SU-DHL-6 (cell line): ENCODE measurements at regions not wholly inside any gene's neighbourhood (a gene's known extent, or its start where the extent isn't known, plus 50 kb on each side); places are given as distances from the start of the nearest gene placed in this dataset.

ENCODE experiments used
- H2AFZ ChIP-seq: fragments of 200-600 bp; sonication (generic); 2 replicates; pipeline ENCODE4 v1.6.1; 2014; ENCODE audit warnings: low read depth, mild to moderate bottlenecking, moderate library complexity, mixed read lengths, antibody characterized with exemption, low read length; ENCODE audit not compliant: severe bottlenecking
- H3F3A ChIP-seq: fragments of 200-600 bp; shearing (Covaris generic); 2 replicates; pipeline ENCODE4 v1.6.0; 2016; ENCODE audit warnings: antibody characterized with exemption, mild to moderate bottlenecking; ENCODE audit not compliant: insufficient read depth
- H3K27ac ChIP-seq: fragments of 200-600 bp; sonication (generic); 2 replicates; pipeline ENCODE4 v1.5.1; 2016; ENCODE audit warnings: low read depth, mild to moderate bottlenecking, low read length, moderate library complexity, mixed read lengths
- H3K27me3 ChIP-seq: fragments of 200-600 bp; sonication (generic), shearing (Covaris generic); 2 replicates; pipeline ENCODE4 v1.6.0; 2014; ENCODE audit warnings: mild to moderate bottlenecking, low read length
- H3K36me3 ChIP-seq: fragments of 200-600 bp; sonication (generic); 2 replicates; pipeline ENCODE4 v1.6.1; 2014; ENCODE audit warnings: mild to moderate bottlenecking, low read length, mixed read lengths
- H3K4me2 ChIP-seq: fragments of 300-600, 200-600 bp; shearing (Covaris generic), sonication (generic); 2 replicates; pipeline ENCODE4 v1.6.0; 2014; ENCODE audit warnings: low read length, low read depth, mild to moderate bottlenecking; ENCODE audit not compliant: poor library complexity, severe bottlenecking
- H3K4me3 ChIP-seq: fragments of 200-600 bp; sonication (generic); 2 replicates; pipeline ENCODE4 v1.5.1; 2014; ENCODE audit warnings: antibody characterized with exemption, low read length, mild to moderate bottlenecking, mixed read lengths; ENCODE audit not compliant: insufficient read depth, poor library complexity, severe bottlenecking
- H3K79me2 ChIP-seq: fragments of 200-600 bp; sonication (generic); 2 replicates; pipeline ENCODE4 v1.6.1; 2014; ENCODE audit warnings: mild to moderate bottlenecking, low read length, moderate library complexity; ENCODE audit not compliant: insufficient read depth
- H3K9ac ChIP-seq: fragments of 200-600 bp; sonication (generic); 2 replicates; pipeline ENCODE4 v1.7.0; 2014; ENCODE audit warnings: mild to moderate bottlenecking, low read length
- H3K9me2 ChIP-seq: fragments of 200-600 bp; sonication (generic); replicated peaks from 2 replicates; pipeline ENCODE4 v1.6.1; 2014; ENCODE audit warnings: low read length; ENCODE audit not compliant: insufficient read depth
- H3K9me3 ChIP-seq: fragments of 200-600 bp; sonication (generic); 2 replicates; pipeline ENCODE4 v1.6.1; 2014; ENCODE audit warnings: low read length, mixed read lengths; ENCODE audit not compliant: insufficient read depth
- H4K20me1 ChIP-seq: fragments of 200-600 bp; sonication (generic); 2 replicates; pipeline ENCODE4 v1.6.1; 2014; ENCODE audit warnings: low read depth, mild to moderate bottlenecking, antibody characterized with exemption, low read length, moderate library complexity, mixed read lengths
- CTCF ChIP-seq: fragments of 200-600 bp; sonication (generic); IDR thresholded peaks from one replicate; pipeline ENCODE4 v1.5.1; 2017; ENCODE audit warnings: antibody characterized with exemption, mild to moderate bottlenecking, low read length, moderate library complexity; ENCODE audit not compliant: insufficient read depth, poor library complexity, severe bottlenecking
- EZH2phosphoT487 ChIP-seq: fragments of 200-600 bp; sonication (generic), shearing (Covaris generic); conservative IDR thresholded peaks from 2 replicates; pipeline ENCODE4 v1.6.1; 2018; ENCODE audit warnings: mild to moderate bottlenecking, antibody characterized with exemption, low read length, moderate library complexity, mixed read lengths

- no peaks in the 10 kb centered on the region for H4K20me1 ChIP-seq
- H3K36me3 ChIP-seq: no peaks in the 10 kb centered on the region
- no peaks in the 10 kb centered on the region for H3K79me2 ChIP-seq
- H2AFZ ChIP-seq: no peak overlapping the region
- TF ChIP-seq CTCF: no peak
- no peak for TF ChIP-seq EZH2phosphoT487
- no peaks in the 10 kb centered on the region for H3F3A ChIP-seq
- no peak overlapping the region for H3K27ac ChIP-seq
- no peaks in the 10 kb centered on the region for H3K9me2 ChIP-seq
- H3K27me3 ChIP-seq: no peaks in the 10 kb centered on the region
- no peak overlapping the region for H3K9ac ChIP-seq
- H3K4me3 ChIP-seq: no peak overlapping the region
- no peak overlapping the region for H3K4me2 ChIP-seq
- H3K9me3 ChIP-seq: no peaks in the 10 kb centered on the region
Measured at GRCh38 chr5:125415126-125415525, 668.7 kb upstream of the ZNF608 start.

DNA sequence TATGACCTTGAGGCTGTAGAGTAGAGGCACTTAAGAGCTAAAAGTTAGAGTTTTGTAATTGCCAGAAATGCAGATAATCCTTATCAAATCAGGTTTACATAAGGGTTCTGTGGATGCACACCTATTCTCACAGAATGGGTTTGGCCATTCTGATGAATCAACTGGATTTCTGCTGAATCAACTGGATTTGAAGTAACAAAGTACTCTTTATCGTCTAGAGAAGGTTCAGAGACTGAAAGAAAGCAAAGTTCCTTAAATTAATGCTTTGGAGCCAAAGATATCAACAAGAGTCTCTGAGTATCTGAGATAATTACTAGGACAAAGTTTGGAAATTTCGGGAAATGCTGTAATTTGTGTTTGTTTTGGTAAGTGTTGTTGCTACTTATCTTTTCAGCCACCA, 669.6 kb upstream of the ZNF608 start:
- Histone ChIP-seq H3K4me2 (no peak overlapping the region), H3K27ac (no peak overlapping the region), H3K4me3 (no peak overlapping the region), H3K9me3 (no peaks in the 10 kb centered on the region), H3K9ac (no peak overlapping the region), H3K36me3 (no peaks in the 10 kb centered on the region), H3K79me2 (no peaks in the 10 kb centered on the region), H3F3A (no peaks in the 10 kb centered on the region), H3K9me2 (no peaks in the 10 kb centered on the region), H4K20me1 (no peaks in the 10 kb centered on the region), H2AFZ (no peak overlapping the region), H3K27me3 (no peaks in the 10 kb centered on the region)
- TF ChIP-seq EZH2phosphoT487 (no peak), CTCF (no peak)

- no peak overlapping the region for H2AFZ ChIP-seq
- H3F3A ChIP-seq: no peaks in the 10 kb centered on the region
- H3K9me3 ChIP-seq: no peaks in the 10 kb centered on the region
- no peak overlapping the region for H3K9ac ChIP-seq
- H3K4me3 ChIP-seq: no peak overlapping the region
- no peaks in the 10 kb centered on the region for H4K20me1 ChIP-seq
- no peak overlapping the region for H3K27ac ChIP-seq
- no peaks in the 10 kb centered on the region for H3K79me2 ChIP-seq
- H3K9me2 ChIP-seq: no peaks in the 10 kb centered on the region
- no peak overlapping the region for H3K4me2 ChIP-seq
- no peak for TF ChIP-seq EZH2phosphoT487
- no peak for TF ChIP-seq CTCF
- H3K27me3 ChIP-seq: no peaks in the 10 kb centered on the region
- no peaks in the 10 kb centered on the region for H3K36me3 ChIP-seq
Measured at GRCh38 chr5:125421006-125421405, 674.6 kb upstream of the ZNF608 start.

- Histone ChIP-seq H3K27me3 (no peaks in the 10 kb centered on the region), H2AFZ (no peak overlapping the region), H3F3A (no peaks in the 10 kb centered on the region), H3K9me3 (no peaks in the 10 kb centered on the region), H3K4me3 (no peak overlapping the region), H3K27ac (no peak overlapping the region), H3K79me2 (no peaks in the 10 kb centered on the region), H3K4me2 (no peak overlapping the region), H3K36me3 (no peaks in the 10 kb centered on the region), H3K9ac (no peak overlapping the region), H4K20me1 (no peaks in the 10 kb centered on the region), H3K9me2 (no peaks in the 10 kb centered on the region)
- TF ChIP-seq EZH2phosphoT487: no peak
- no peak for TF ChIP-seq CTCF
Measured at GRCh38 chr5:125422342-125422741, 675.9 kb upstream of the ZNF608 start.
